OCI-LY7 (cell line): ENCODE measurements at regions not wholly inside any gene's neighbourhood (a gene's known extent, or its start where the extent isn't known, plus 50 kb on each side); places are given as distances from the start of the nearest gene placed in this dataset.

Source experiments
- BruUV-seq: library from RNA; stranded (reverse); fragments of 400-500 nt; replicated peaks from 2 replicates; lab custom pipeline; 2021; lab: Mats Ljungman, UMichigan
- CTCF ChIA-PET: fragments of 300-600 bp; sonication (Branson Sonifier 250); formaldehyde crosslinking; loops from one replicate; lab custom pipeline; 2022; ENCODE audit warnings: antibody characterized with exemption; ENCODE audit not compliant: unreplicated experiment; lab: Charles Lee
- POLR2A ChIA-PET: fragments of 300-600 bp; sonication (Branson Sonifier 250); formaldehyde crosslinking; loops from one replicate; lab custom pipeline; 2022; ENCODE audit warnings: antibody characterized with exemption; lab: Charles Lee
- DNase-seq: peaks from one replicate; pipeline ENCODE4 v3.0.0-alpha.2; 2015; ENCODE audit warnings: low spot score
- H2AFZ ChIP-seq: fragments of 200-600 bp; sonication (generic), shearing (Covaris generic); 2 replicates; pipeline ENCODE4 v1.6.1; 2014; ENCODE audit warnings: mild to moderate bottlenecking, antibody characterized with exemption, low read length, moderate library complexity
- H3K27ac ChIP-seq: fragments of 200-600 bp; sonication (generic); 2 replicates; pipeline ENCODE4 v1.5.1; 2014; ENCODE audit warnings: mixed run types, low read depth, mild to moderate bottlenecking, moderate library complexity, low read length, inconsistent platforms; ENCODE audit not compliant: poor library complexity, severe bottlenecking
- H3K36me3 ChIP-seq: fragments of 200-600 bp; sonication (generic); 2 replicates; pipeline ENCODE4 v1.6.1; 2014; ENCODE audit warnings: mild to moderate bottlenecking, antibody characterized with exemption, low read length, moderate library complexity, mixed read lengths; ENCODE audit not compliant: insufficient read depth
- H3K4me1 ChIP-seq: fragments of 200-600 bp; sonication (generic); 2 replicates; pipeline ENCODE4 v1.5.1; 2014; ENCODE audit warnings: mild to moderate bottlenecking, low read length; ENCODE audit not compliant: insufficient read depth, poor library complexity, severe bottlenecking
- H3K4me2 ChIP-seq: fragments of 200-600 bp; sonication (generic); 2 replicates; pipeline ENCODE4 v1.6.1; 2014; ENCODE audit warnings: mild to moderate bottlenecking, low read length
- H3K4me3 ChIP-seq: fragments of 200-600 bp; sonication (generic); 2 replicates; pipeline ENCODE4 v1.5.1; 2014; ENCODE audit warnings: mild to moderate bottlenecking, low read depth, low read length; ENCODE audit not compliant: poor library complexity, severe bottlenecking
- H3K79me2 ChIP-seq: fragments of 200-600 bp; sonication (generic); 2 replicates; pipeline ENCODE4 v1.6.1; 2016; ENCODE audit warnings: low read depth, mild to moderate bottlenecking, low read length, moderate library complexity, mixed read lengths; ENCODE audit not compliant: insufficient read depth
- H3K9me2 ChIP-seq: fragments of 200-600 bp; sonication (generic); 2 replicates; pipeline ENCODE4 v1.6.1; 2016; ENCODE audit warnings: mild to moderate bottlenecking, low read length, mixed read lengths; ENCODE audit not compliant: insufficient read depth
- H3K9me3 ChIP-seq: fragments of 200-600 bp; sonication (generic); 2 replicates; pipeline ENCODE4 v1.6.1; 2014; ENCODE audit warnings: mild to moderate bottlenecking, mixed run types, low read length, mixed read lengths
- H4K20me1 ChIP-seq: fragments of 200-600 bp; sonication (generic); 2 replicates; pipeline ENCODE4 v1.6.1; 2014; ENCODE audit warnings: mild to moderate bottlenecking, antibody characterized with exemption, low read length, moderate library complexity, mixed read lengths; ENCODE audit not compliant: insufficient read depth
- EZH2phosphoT487 ChIP-seq: fragments of 200-600 bp; sonication (generic); IDR thresholded peaks from 2 replicates; pipeline ENCODE4 v1.6.1; 2018; ENCODE audit warnings: low read depth, borderline replicate concordance, mild to moderate bottlenecking, mixed run types, antibody characterized with exemption, low read length, moderate library complexity, mixed read lengths
- intact Hi-C: fragments of 100-400 bp; cut with micrococcal nuclease; formaldehyde crosslinking; loops from one replicate; pipeline ENCODE4 v1.10.0; 2022; ENCODE audit not compliant: unreplicated experiment
- TF ChIP-seq, protein P1 (sequence below): fragments of 200-600 bp; sonication (generic); conservative IDR thresholded peaks from 2 replicates; pipeline ENCODE4 v1.5.1; 2014; ENCODE audit warnings: mild to moderate bottlenecking, antibody characterized with exemption, low read length, moderate library complexity, mixed read lengths

DNA sequence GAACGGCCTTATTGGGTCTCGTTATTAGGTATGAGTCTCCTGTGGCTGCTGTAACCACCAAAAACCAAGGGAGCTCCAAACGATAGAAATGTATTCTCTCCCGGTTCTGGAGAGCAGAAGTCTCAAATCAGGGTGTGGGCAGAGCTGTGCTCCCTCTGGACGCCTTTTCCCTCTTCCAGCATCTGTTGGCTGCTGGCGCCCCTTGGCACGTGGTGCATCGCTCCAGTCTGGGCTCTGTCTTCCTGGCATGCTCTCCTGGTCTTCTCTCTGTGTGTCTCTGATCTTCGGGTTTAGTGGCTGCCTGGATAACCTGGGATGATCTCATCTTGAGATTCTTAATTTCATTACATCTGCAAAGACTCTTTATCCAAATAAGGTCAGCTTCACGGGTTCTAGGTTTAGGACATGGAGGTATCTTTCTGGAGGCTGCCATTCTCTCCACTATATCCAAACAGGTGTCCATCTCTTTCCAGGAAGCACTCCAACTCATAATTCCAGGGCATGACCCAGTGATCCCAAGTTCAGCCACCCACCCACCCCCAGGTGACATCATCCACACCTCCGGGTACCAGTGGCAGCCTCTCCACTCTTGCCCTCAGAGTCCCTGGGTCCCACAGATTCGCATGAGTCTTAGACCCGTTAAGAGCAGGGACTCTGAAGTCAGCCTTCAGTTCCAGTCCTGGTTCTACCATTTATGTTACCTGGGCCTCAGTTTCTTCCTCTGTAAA lies 145.5 kb upstream of the FOXF1 start:
- intact Hi-C loops: no loop called here
- no peaks in the 10 kb centered on the region for H4K20me1 ChIP-seq
- TF ChIP-seq, protein P1, sequence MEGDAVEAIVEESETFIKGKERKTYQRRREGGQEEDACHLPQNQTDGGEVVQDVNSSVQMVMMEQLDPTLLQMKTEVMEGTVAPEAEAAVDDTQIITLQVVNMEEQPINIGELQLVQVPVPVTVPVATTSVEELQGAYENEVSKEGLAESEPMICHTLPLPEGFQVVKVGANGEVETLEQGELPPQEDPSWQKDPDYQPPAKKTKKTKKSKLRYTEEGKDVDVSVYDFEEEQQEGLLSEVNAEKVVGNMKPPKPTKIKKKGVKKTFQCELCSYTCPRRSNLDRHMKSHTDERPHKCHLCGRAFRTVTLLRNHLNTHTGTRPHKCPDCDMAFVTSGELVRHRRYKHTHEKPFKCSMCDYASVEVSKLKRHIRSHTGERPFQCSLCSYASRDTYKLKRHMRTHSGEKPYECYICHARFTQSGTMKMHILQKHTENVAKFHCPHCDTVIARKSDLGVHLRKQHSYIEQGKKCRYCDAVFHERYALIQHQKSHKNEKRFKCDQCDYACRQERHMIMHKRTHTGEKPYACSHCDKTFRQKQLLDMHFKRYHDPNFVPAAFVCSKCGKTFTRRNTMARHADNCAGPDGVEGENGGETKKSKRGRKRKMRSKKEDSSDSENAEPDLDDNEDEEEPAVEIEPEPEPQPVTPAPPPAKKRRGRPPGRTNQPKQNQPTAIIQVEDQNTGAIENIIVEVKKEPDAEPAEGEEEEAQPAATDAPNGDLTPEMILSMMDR: no peak
- no peak for TF ChIP-seq EZH2phosphoT487
- H3K4me3 ChIP-seq: no peak overlapping the region
- H3K9me3 ChIP-seq: no peaks in the 10 kb centered on the region
- BruUV-seq: no TSS peak
- no peaks in the 10 kb centered on the region for H3K9me2 ChIP-seq
- no peak overlapping the region for H2AFZ ChIP-seq
- no peak overlapping the region for H3K4me2 ChIP-seq
- H3K27ac ChIP-seq: no peak overlapping the region
- DNase-seq: no peak
- H3K79me2 ChIP-seq: no peaks in the 10 kb centered on the region
- POLR2A ChIA-PET: no interaction called here
- H3K4me1 ChIP-seq: no peaks in the 10 kb centered on the region
- H3K36me3 ChIP-seq: no peaks in the 10 kb centered on the region
- CTCF ChIA-PET: interaction anchor here (0.6 kb wide), 1 partner anchor 811 kb away, joined by 4 read pairs; no protein-coding TSS in a partner anchor

DNA sequence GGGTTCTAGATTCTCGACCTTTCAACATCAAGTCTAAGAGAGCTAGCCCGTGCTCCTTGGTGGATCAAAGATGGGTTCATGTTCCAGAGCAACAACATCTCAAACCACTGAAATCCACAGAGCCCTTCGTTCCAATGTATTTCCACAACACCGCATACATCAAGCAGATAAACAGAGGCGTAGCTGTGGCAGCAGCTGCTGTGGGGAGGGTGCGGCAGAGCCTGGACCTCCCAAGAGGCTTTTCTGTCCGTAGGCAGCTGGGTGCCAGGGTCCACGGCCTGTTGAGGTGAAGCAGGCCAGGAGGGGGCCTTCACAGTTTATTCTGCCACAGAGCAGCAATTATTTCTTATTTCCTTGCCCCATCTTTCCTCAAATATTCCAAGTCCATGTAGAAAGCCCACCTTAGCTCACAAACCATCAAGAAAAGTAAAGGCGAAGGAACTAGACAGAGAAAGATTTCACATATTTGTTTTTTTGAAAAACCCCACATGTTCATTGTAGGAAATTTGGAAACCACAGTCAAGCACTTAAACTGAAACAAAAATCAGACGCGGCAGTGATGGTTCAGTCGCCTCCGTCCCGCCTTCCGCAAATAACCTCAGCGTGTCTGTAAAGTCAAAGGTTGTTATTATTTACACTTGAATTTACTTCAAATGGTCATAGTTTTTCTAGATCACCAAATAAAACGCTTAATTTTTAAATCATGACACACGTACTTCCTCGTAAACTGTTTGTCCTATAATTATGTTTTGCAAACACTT lies 144.6 kb upstream of the FOXF1 start:
- Histone ChIP-seq H3K9me2 (no peaks in the 10 kb centered on the region), H3K27ac (no peak overlapping the region), H3K9me3 (no peaks in the 10 kb centered on the region), H3K4me3 (no peak overlapping the region), H3K79me2 (no peaks in the 10 kb centered on the region), H3K4me1 (no peaks in the 10 kb centered on the region), H2AFZ (no peak overlapping the region), H4K20me1 (no peaks in the 10 kb centered on the region), H3K36me3 (no peaks in the 10 kb centered on the region), H3K4me2 (no peak overlapping the region)
- ChIA-PET CTCF (interaction anchor here (0.6 kb wide), 1 partner anchor 812 kb away, joined by 4 read pairs; no protein-coding TSS in a partner anchor), POLR2A (no interaction called here)
- BruUV-seq: no TSS peak
- TF ChIP-seq, protein P1: no peak
- no peak for TF ChIP-seq EZH2phosphoT487
- intact Hi-C loops: no loop called here
- no peak for DNase-seq
